ENCODE measurements at regions not wholly inside any gene's neighbourhood (a gene's known extent, or its start where the extent isn't known, plus 50 kb on each side); places are given as distances from the start of the nearest gene placed in this dataset.

GRCh38 chr2:84209941-84210340 is 249.1 kb downstream of the SUCLG1 start:
- TF ChIP-seq CTCF (IDR thresholded peaks at IDR 0.05) (no peak), ZFX (IDR thresholded peaks at IDR 0.05; ENCODE audit: borderline replicate concordance) (no peak)

Data from 22Rv1 (cell line).